HepG2 (cell line): ENCODE measurements at regions not wholly inside any gene's neighbourhood (a gene's known extent, or its start where the extent isn't known, plus 50 kb on each side); places are given as distances from the start of the nearest gene placed in this dataset.

Source experiments
- ATAC-seq: fragments of 200-7000 bp; cut with Tn5 transposase; 3 replicates; pipeline ENCODE4 v1.9.1; 2020; ENCODE audit warnings: mild to moderate bottlenecking, moderate library complexity
- BruUV-seq: library from RNA; stranded (reverse); fragments of 400-500 nt; replicated peaks from 2 replicates; lab custom pipeline; 2021; lab: Mats Ljungman, UMichigan
- CTCF ChIA-PET: fragments of 300-600 bp; formaldehyde crosslinking; extraction: SDS; loops from one replicate; lab custom pipeline; 2021; ENCODE audit warnings: low total read pairs, inconsistent platforms, low intra/inter-chr PET ratio; lab: Yijun Ruan, JAX
- POLR2A ChIA-PET: fragments of 350-600 bp; sonication (Branson Sonifier 250); formaldehyde crosslinking; loops from one replicate; lab custom pipeline; 2020; ENCODE audit warnings: antibody characterized with exemption, inconsistent platforms; lab: Yijun Ruan, JAX
- DNase-seq: peaks from one replicate; pipeline ENCODE4 v3.0.0-alpha.2; 2015; ENCODE audit warnings: low spot score
- FAIRE-seq: peaks from 3 replicates; lab custom pipeline; 2011; peaks lifted over from hg19 to GRCh38; lab: Jason Lieb, UNC
- H2AFZ ChIP-seq: one replicate; pipeline ENCODE4 v1.6.1; 2011; ENCODE audit warnings: low read length, inconsistent platforms
- H3K27ac ChIP-seq: fragments of 300-600 bp; 3 replicates; pipeline ENCODE4 v1.8.0; 2011; ENCODE audit warnings: mixed run types, mild to moderate bottlenecking, mixed read lengths, low read length, inconsistent platforms; ENCODE audit not compliant: insufficient read depth; ENCODE audit errors: extremely low read length
- H3K27me3 ChIP-seq, 2 experiments: fragments of 200-600 bp in 1 of 2; 2 replicates in 1 of 2; 3 replicates in 1 of 2; pipeline versions ENCODE4 v1.6.0 to v1.8.0; 2011; ENCODE audit warnings: low read length in 2 of 2, mild to moderate bottlenecking in 2 of 2, moderate library complexity in 2 of 2, inconsistent platforms in 1 of 2; ENCODE audit not compliant: insufficient read depth in 2 of 2, control insufficient read depth in 1 of 2
- H3K36me3 ChIP-seq, 2 experiments: fragments of 200-600 bp in 1 of 2; replicated peaks in 1 of 2; 2 replicates in 1 of 2; 3 replicates in 1 of 2; pipeline versions ENCODE4 v1.5.1 to v1.8.0; 2011; ENCODE audit warnings: low read length in 2 of 2, inconsistent platforms in 1 of 2; ENCODE audit not compliant: insufficient read depth in 2 of 2, control insufficient read depth in 1 of 2
- H3K4me1 ChIP-seq: 2 replicates; pipeline ENCODE4 v1.5.1; 2012; ENCODE audit warnings: low read length, inconsistent platforms; ENCODE audit not compliant: insufficient read depth
- H3K4me2 ChIP-seq: 2 replicates; pipeline ENCODE4 v1.6.0; 2011; ENCODE audit warnings: low read depth, low read length, inconsistent platforms
- H3K4me3 ChIP-seq, 3 experiments: fragments of 200-600 bp in 1 of 3; sonication (generic), shearing (Covaris generic) in 1 of 3; replicated peaks in 1 of 3; 2 replicates each; pipeline ENCODE4 v1.5.1; 2011 to 2016; ENCODE audit warnings: low read length in 3 of 3, inconsistent platforms in 2 of 3, low read depth in 2 of 3, mild to moderate bottlenecking in 2 of 3, control low read depth in 1 of 3, mixed read lengths in 1 of 3; ENCODE audit not compliant: insufficient read depth in 1 of 3
- H3K79me2 ChIP-seq: one replicate; pipeline ENCODE4 v1.6.1; 2011; ENCODE audit warnings: low read length, inconsistent platforms; ENCODE audit not compliant: insufficient read depth
- H3K9ac ChIP-seq: 2 replicates; pipeline ENCODE4 v1.6.0; 2011; ENCODE audit warnings: mild to moderate bottlenecking, low read depth, low read length, inconsistent platforms; ENCODE audit not compliant: insufficient read depth
- H3K9me3 ChIP-seq: 2 replicates; pipeline ENCODE4 v1.5.1; 2012; ENCODE audit warnings: mild to moderate bottlenecking, low read length
- H4K20me1 ChIP-seq: 2 replicates; pipeline ENCODE4 v1.6.0; 2011; ENCODE audit warnings: inconsistent platforms, mild to moderate bottlenecking, low read length, moderate library complexity; ENCODE audit not compliant: insufficient read depth
- MXD1 ChIP-seq: sonication (generic); formaldehyde crosslinking; IDR thresholded peaks from 2 replicates; pipeline ENCODE4 v1.4.0; 2020; ENCODE audit warnings: mild to moderate bottlenecking, missing genetic modification reagents
- MXD4 ChIP-seq: IDR thresholded peaks from 2 replicates; pipeline ENCODE4 v1.6.1; 2016; ENCODE audit warnings: mild to moderate bottlenecking, missing biosample characterization, missing genetic modification reagents
- SOX5 ChIP-seq: IDR thresholded peaks from 2 replicates; pipeline ENCODE4 v1.6.1; 2016; ENCODE audit warnings: borderline replicate concordance
- ZBED4 ChIP-seq: sonication (generic); formaldehyde crosslinking; IDR thresholded peaks from 2 replicates; pipeline ENCODE4 v1.4.0; 2020; ENCODE audit warnings: missing genetic modification reagents, borderline replicate concordance
- ZBTB39 ChIP-seq: sonication (generic); formaldehyde crosslinking; IDR thresholded peaks from 2 replicates; pipeline ENCODE4 v1.5.0; 2020; ENCODE audit warnings: missing genetic modification reagents
- ZNF841 ChIP-seq: sonication (generic); formaldehyde crosslinking; IDR thresholded peaks from 2 replicates; pipeline ENCODE4 v1.8.1; 2023; ENCODE audit warnings: missing genetic modification reagents, borderline replicate concordance
- WGBS: methylation state at CpG from one replicate; pipeline ENCODE4 v1.1.6; 2017; ENCODE audit warnings: low lambda C conversion rate; 5-methylcytosine and 5-hydroxymethylcytosine counted together
- in situ Hi-C: cut with HindIII; loops from 2 replicates; pipeline ENCODE4 v1.10.0; 2017; ENCODE audit warnings: low pct_unique_long_range_greater_than_20kb; ENCODE audit not compliant: extremely low pct_ligation_motif_present
- intact Hi-C: fragments of 100-400 bp; cut with micrococcal nuclease; formaldehyde crosslinking; loops from one replicate; pipeline ENCODE4 v1.10.0; 2022; ENCODE audit not compliant: unreplicated experiment

GRCh38 chr17:70265471-70265870 lies 96.1 kb downstream of the KCNJ2 start:
- no peak overlapping the region for H3K9ac ChIP-seq
- no TSS peak for BruUV-seq
- WGBS = 4% methylated on average over 2 of the region's 2 CpGs
- no peak overlapping the region for H3K4me2 ChIP-seq
- H3K4me3 ChIP-seq = no peak overlapping the region
- ChIA-PET POLR2A (no interaction called here), CTCF (no interaction called here)
- FAIRE-seq (no peak), ATAC-seq (no peak), DNase-seq (no peak)
- intact Hi-C loops (no loop called here), in situ Hi-C loops (no loop called here)
- no peaks in the 10 kb centered on the region for H3K27me3 ChIP-seq
- peaks cover 88% of the 10 kb centered on the region for H3K9me3 ChIP-seq
- no peak overlapping the region for H2AFZ ChIP-seq
- H3K79me2 ChIP-seq = no peaks in the 10 kb centered on the region
- TF ChIP-seq ZNF841 (CRISPR knock-in tag) = no peak
- no peak for TF ChIP-seq ZBED4
- TF ChIP-seq SOX5 (CRISPR knock-in tag) = no peak
- TF ChIP-seq ZBTB39 = no peak
- no peak for TF ChIP-seq MXD4 (CRISPR knock-in tag)
- TF ChIP-seq MXD1 (CRISPR knock-in tag) = no peak
- no peaks in the 10 kb centered on the region for H3K4me1 ChIP-seq
- H4K20me1 ChIP-seq = no peaks in the 10 kb centered on the region
- no peaks in the 10 kb centered on the region for H3K36me3 ChIP-seq
- no peak overlapping the region for H3K27ac ChIP-seq
